ENCODE measurements at regions not wholly inside any gene's neighbourhood (a gene's known extent, or its start where the extent isn't known, plus 50 kb on each side); places are given as distances from the start of the nearest gene placed in this dataset.

DNA sequence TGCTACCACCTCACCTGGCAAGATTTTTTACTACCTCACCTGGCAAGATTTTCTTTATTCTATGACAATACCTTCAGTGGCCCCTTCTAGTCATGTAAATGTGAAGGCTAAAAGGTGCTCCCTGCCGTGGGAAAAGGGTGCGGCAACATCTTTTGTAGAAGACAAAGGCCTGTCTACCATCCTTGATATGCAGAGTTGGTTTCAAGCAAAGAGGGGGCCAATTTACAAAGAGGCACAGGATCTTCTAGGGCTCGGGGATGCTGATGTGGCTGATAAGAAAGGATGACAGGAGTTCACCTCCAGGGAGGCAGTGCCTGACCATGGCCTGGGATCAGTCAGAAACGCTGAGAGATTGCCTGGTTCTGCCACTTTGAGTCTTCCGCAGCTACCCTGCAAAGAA lies 165.4 kb upstream of the SLC1A4 start:
- TF ChIP-seq POLR2A (IDR thresholded peaks at IDR 0.05), result no peak
- TF ChIP-seq, protein P1, sequence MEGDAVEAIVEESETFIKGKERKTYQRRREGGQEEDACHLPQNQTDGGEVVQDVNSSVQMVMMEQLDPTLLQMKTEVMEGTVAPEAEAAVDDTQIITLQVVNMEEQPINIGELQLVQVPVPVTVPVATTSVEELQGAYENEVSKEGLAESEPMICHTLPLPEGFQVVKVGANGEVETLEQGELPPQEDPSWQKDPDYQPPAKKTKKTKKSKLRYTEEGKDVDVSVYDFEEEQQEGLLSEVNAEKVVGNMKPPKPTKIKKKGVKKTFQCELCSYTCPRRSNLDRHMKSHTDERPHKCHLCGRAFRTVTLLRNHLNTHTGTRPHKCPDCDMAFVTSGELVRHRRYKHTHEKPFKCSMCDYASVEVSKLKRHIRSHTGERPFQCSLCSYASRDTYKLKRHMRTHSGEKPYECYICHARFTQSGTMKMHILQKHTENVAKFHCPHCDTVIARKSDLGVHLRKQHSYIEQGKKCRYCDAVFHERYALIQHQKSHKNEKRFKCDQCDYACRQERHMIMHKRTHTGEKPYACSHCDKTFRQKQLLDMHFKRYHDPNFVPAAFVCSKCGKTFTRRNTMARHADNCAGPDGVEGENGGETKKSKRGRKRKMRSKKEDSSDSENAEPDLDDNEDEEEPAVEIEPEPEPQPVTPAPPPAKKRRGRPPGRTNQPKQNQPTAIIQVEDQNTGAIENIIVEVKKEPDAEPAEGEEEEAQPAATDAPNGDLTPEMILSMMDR (IDR thresholded peaks at IDR 0.05), result no peak
